Parathyroid adenoma (tissue), 2 donors: ENCODE measurements at regions not wholly inside any gene's neighbourhood (a gene's known extent, or its start where the extent isn't known, plus 50 kb on each side); places are given as distances from the start of the nearest gene placed in this dataset.

Experiments
- H2AFZ ChIP-seq: fragments of 300-600 bp; sonication (generic); one replicate; pipeline ENCODE4 v1.7.0; 2017; ENCODE audit warnings: antibody characterized with exemption, mild to moderate bottlenecking
- H3K27ac ChIP-seq: fragments of 300-600 bp; sonication (generic); one replicate; pipeline ENCODE4 v1.7.0; 2017
- H3K27me3 ChIP-seq: fragments of 300-600 bp; sonication (generic); one replicate; pipeline ENCODE4 v1.7.0; 2017; ENCODE audit warnings: low read length; ENCODE audit not compliant: control insufficient read depth, insufficient read depth
- H3K36me3 ChIP-seq: fragments of 300-600 bp; sonication (generic); one replicate; pipeline ENCODE4 v1.7.0; 2017; ENCODE audit warnings: low read length; ENCODE audit not compliant: control insufficient read depth, insufficient read depth
- H3K4me1 ChIP-seq: fragments of 300-600 bp; sonication (generic); one replicate; pipeline ENCODE4 v1.7.0; 2017; ENCODE audit warnings: control low read depth
- H3K4me2 ChIP-seq: fragments of 300-600 bp; sonication (generic); one replicate; pipeline ENCODE4 v1.7.0; 2017; ENCODE audit warnings: low read length
- H3K4me3 ChIP-seq: fragments of 300-600 bp; sonication (generic); one replicate; pipeline ENCODE4 v1.7.0; 2017; ENCODE audit warnings: low read depth, low read length
- H3K79me2 ChIP-seq: fragments of 300-600 bp; sonication (generic); one replicate; pipeline ENCODE4 v1.7.0; 2017; ENCODE audit warnings: control low read depth
- H3K9ac ChIP-seq: fragments of 300-600 bp; sonication (generic); one replicate; pipeline ENCODE4 v1.7.0; 2017; ENCODE audit warnings: mild to moderate bottlenecking
- H3K9me3 ChIP-seq: fragments of 300-600 bp; sonication (generic); one replicate; pipeline ENCODE4 v1.7.0; 2017; ENCODE audit warnings: low read length; ENCODE audit not compliant: control insufficient read depth
- CTCF ChIP-seq: fragments of 300-600 bp; sonication (generic); IDR thresholded peaks from one replicate; pipeline ENCODE4 v1.7.0; 2017; ENCODE audit warnings: antibody characterized with exemption, mild to moderate bottlenecking
- donor health status: primary hyperparathyroidism.

GRCh38 chr18:60556326-60556725 lies 183.8 kb upstream of the MC4R start:
- no peak for TF ChIP-seq CTCF
- Histone ChIP-seq H3K27ac (no peak overlapping the region), H3K27me3 (no peaks in the 10 kb centered on the region), H3K36me3 (no peaks in the 10 kb centered on the region), H3K4me2 (no peak overlapping the region), H3K79me2 (no peaks in the 10 kb centered on the region), H3K4me1 (no peaks in the 10 kb centered on the region), H3K9ac (no peak overlapping the region), H3K4me3 (no peak overlapping the region), H3K9me3 (no peaks in the 10 kb centered on the region), H2AFZ (no peak overlapping the region)

GRCh38 chr18:60560071-60560470 lies 187.5 kb upstream of the MC4R start:
- no peaks in the 10 kb centered on the region for H3K36me3 ChIP-seq
- TF ChIP-seq CTCF = no peak
- no peaks in the 10 kb centered on the region for H3K4me1 ChIP-seq
- no peaks in the 10 kb centered on the region for H3K9me3 ChIP-seq
- no peaks in the 10 kb centered on the region for H3K27me3 ChIP-seq
- no peak overlapping the region for H3K27ac ChIP-seq
- no peak overlapping the region for H3K4me2 ChIP-seq
- H3K4me3 ChIP-seq = no peak overlapping the region
- no peaks in the 10 kb centered on the region for H3K79me2 ChIP-seq
- no peak overlapping the region for H3K9ac ChIP-seq
- no peak overlapping the region for H2AFZ ChIP-seq

GRCh38 chr18:60563082-60563481 lies 190.5 kb upstream of the MC4R start:
- H3K4me3 ChIP-seq = no peak overlapping the region
- no peak for TF ChIP-seq CTCF
- H3K79me2 ChIP-seq = no peaks in the 10 kb centered on the region
- H3K27me3 ChIP-seq = no peaks in the 10 kb centered on the region
- H3K9ac ChIP-seq = no peak overlapping the region
- no peaks in the 10 kb centered on the region for H3K36me3 ChIP-seq
- no peaks in the 10 kb centered on the region for H3K4me1 ChIP-seq
- no peak overlapping the region for H3K4me2 ChIP-seq
- H2AFZ ChIP-seq = no peak overlapping the region
- H3K27ac ChIP-seq = no peak overlapping the region
- no peaks in the 10 kb centered on the region for H3K9me3 ChIP-seq

GRCh38 chr18:60568220-60568619 lies 195.6 kb upstream of the MC4R start:
- TF ChIP-seq CTCF = no peak
- H3K4me2 ChIP-seq = no peak overlapping the region
- H3K27ac ChIP-seq = no peak overlapping the region
- no peaks in the 10 kb centered on the region for H3K4me1 ChIP-seq
- no peaks in the 10 kb centered on the region for H3K9me3 ChIP-seq
- no peak overlapping the region for H2AFZ ChIP-seq
- no peaks in the 10 kb centered on the region for H3K36me3 ChIP-seq
- H3K4me3 ChIP-seq = no peak overlapping the region
- H3K9ac ChIP-seq = no peak overlapping the region
- no peaks in the 10 kb centered on the region for H3K79me2 ChIP-seq
- H3K27me3 ChIP-seq = no peaks in the 10 kb centered on the region

- H3K4me1 ChIP-seq = no peaks in the 10 kb centered on the region
- H3K27me3 ChIP-seq = no peaks in the 10 kb centered on the region
- H3K36me3 ChIP-seq = no peaks in the 10 kb centered on the region
- H3K4me3 ChIP-seq = no peak overlapping the region
- H2AFZ ChIP-seq = no peak overlapping the region
- no peak for TF ChIP-seq CTCF
- no peak overlapping the region for H3K4me2 ChIP-seq
- no peak overlapping the region for H3K27ac ChIP-seq
- H3K9me3 ChIP-seq = no peaks in the 10 kb centered on the region
- no peaks in the 10 kb centered on the region for H3K79me2 ChIP-seq
- H3K9ac ChIP-seq = no peak overlapping the region
Measured at GRCh38 chr18:60570172-60570571, 197.6 kb upstream of the MC4R start.
